K562 (cell line): ENCODE measurements at regions not wholly inside any gene's neighbourhood (a gene's known extent, or its start where the extent isn't known, plus 50 kb on each side); places are given as distances from the start of the nearest gene placed in this dataset.

Source experiments
- ZNF444 ChIP-seq: fragments of 250-450 bp; sonication (Bioruptor Pico); IDR thresholded peaks from 2 replicates; pipeline ENCODE4 v1.4.0; 2020; ENCODE audit warnings: mild to moderate bottlenecking, moderate library complexity
- TF ChIP-seq, protein P1 (sequence below): sonication (generic); formaldehyde crosslinking; IDR thresholded peaks from 2 replicates; pipeline ENCODE4 v1.5.0; 2020; ENCODE audit warnings: missing genetic modification reagents
- TF ChIP-seq, protein P2 (sequence below), 2 experiments: IDR thresholded peaks; 2 replicates each; pipeline ENCODE4 v1.6.1; 2011; ENCODE audit warnings: borderline replicate concordance in 1 of 2, control low read depth in 1 of 2, low read depth in 1 of 2, low read length in 1 of 2, mild to moderate bottlenecking in 1 of 2, mixed read lengths in 1 of 2, moderate library complexity in 1 of 2; ENCODE audit not compliant: insufficient read depth in 1 of 2, insufficient read length in 1 of 2, poor library complexity in 1 of 2, severe bottlenecking in 1 of 2; ENCODE audit errors: extremely low read depth in 1 of 2

DNA sequence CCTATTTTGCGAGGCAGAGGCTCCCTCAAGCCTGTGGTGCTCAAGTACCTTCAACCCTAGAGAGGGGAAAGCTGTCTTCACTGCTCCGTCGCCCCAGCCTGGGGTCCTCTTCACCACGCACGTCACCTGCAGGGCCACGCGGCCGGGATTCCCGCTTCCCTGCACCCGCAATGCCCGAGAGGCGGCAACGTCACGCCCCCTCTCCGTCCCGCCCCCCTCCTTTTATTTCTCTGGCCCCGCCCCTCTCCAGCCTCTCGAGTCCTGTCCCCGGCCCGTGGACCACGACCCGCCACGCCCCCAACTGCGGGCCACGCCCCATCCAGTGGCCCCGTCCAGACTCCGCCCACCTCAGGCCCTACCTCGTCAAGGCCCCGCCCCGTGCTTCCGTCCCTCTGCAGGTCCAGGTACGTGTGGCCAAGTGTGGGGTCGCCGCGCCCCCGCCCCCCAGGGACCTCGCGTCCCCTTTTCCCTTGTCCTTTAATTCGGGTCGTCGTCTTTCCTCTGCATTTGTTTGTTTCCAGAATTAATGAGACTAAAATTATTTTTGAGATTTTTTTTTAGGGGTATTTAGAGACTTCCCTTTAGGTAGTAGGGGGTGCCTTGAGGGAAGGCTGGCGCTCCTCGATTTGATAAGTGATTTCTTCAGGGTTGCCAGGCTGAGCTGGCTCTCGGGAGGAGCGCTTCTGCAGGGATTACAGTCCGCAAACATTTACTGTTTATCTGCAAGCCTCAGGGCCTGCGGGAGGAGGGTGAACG is 69.8 kb upstream of the BAIAP2L1 start:
- TF ChIP-seq, protein P1, sequence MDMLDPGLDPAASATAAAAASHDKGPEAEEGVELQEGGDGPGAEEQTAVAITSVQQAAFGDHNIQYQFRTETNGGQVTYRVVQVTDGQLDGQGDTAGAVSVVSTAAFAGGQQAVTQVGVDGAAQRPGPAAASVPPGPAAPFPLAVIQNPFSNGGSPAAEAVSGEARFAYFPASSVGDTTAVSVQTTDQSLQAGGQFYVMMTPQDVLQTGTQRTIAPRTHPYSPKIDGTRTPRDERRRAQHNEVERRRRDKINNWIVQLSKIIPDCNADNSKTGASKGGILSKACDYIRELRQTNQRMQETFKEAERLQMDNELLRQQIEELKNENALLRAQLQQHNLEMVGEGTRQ (CRISPR knock-in tag): no peak
- TF ChIP-seq ZNF444: no peak
- TF ChIP-seq, protein P2, sequence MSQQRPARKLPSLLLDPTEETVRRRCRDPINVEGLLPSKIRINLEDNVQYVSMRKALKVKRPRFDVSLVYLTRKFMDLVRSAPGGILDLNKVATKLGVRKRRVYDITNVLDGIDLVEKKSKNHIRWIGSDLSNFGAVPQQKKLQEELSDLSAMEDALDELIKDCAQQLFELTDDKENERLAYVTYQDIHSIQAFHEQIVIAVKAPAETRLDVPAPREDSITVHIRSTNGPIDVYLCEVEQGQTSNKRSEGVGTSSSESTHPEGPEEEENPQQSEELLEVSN (IDR thresholded peaks at IDR 0.05; ENCODE audit: borderline replicate concordance in 1 of 2, extremely low read depth in 1 of 2, insufficient read depth in 1 of 2, insufficient read length in 1 of 2, low read depth in 1 of 2, low read length in 1 of 2, poor library complexity in 1 of 2, severe bottlenecking in 1 of 2): peak; percentile 90 to 98
